Right cardiac atrium (tissue), 5 donors: ENCODE measurements at regions not wholly inside any gene's neighbourhood (a gene's known extent, or its start where the extent isn't known, plus 50 kb on each side); places are given as distances from the start of the nearest gene placed in this dataset.

Source experiments
- ATAC-seq, 2 donors: fragments of 200-7000 bp; cut with Tn5 transposase; one replicate each; pipeline versions ENCODE4 v1.8.0 to v1.9.1; 2020; ENCODE audit warnings: moderate library complexity in 2 of 2, mild to moderate bottlenecking in 1 of 2
- DNase-seq, 3 donors: peaks; one replicate each; pipeline ENCODE4 v3.0.0-alpha.2; 2020
- H3K27ac ChIP-seq: one replicate; pipeline ENCODE4 v1.5.1; 2013; ENCODE audit warnings: mild to moderate bottlenecking, low read length, control low read depth, moderate library complexity
- H3K27me3 ChIP-seq: one replicate; pipeline ENCODE4 v1.6.1; 2013; ENCODE audit not compliant: control insufficient read depth, insufficient read depth
- H3K4me1 ChIP-seq: one replicate; pipeline ENCODE4 v1.6.1; 2013; ENCODE audit warnings: low read length; ENCODE audit not compliant: control insufficient read depth, insufficient read depth
- H3K4me3 ChIP-seq: one replicate; pipeline ENCODE4 v1.5.1; 2013; ENCODE audit warnings: low read length, control low read depth
- H3K9me3 ChIP-seq: one replicate; pipeline ENCODE4 v1.6.1; 2013; ENCODE audit warnings: low read length; ENCODE audit not compliant: control insufficient read depth
- WGBS: extraction: QIAGEN DNeasy Blood & Tissue Kit; methylation state at CpG from one replicate; pipeline ENCODE4 v1.1.7; 2013; 5-methylcytosine and 5-hydroxymethylcytosine counted together
- intact Hi-C, 4 donors: fragments of 100-400 bp; cut with DNase I; formaldehyde crosslinking; loops; one replicate each; pipeline versions ENCODE4 v1.11.0 to v1.14.0; 2022 to 2023
- donor health status: healthy with polysubstance abuse.
- donor health status: DM: no; HTN: yes; CAD: no.
- donor health status: DM: no; HTN: no; CAD: no.
- donor health status: DM: no; HTN: yes; CAD: no; lungs with severe emphysema.
- donor health status: DM: yes; HTN: yes; CAD: no.

- intact Hi-C loops, result no loop called here
- no peak overlapping the region for H3K27ac ChIP-seq
- WGBS, result 45% methylated on average over 2 of the region's 2 CpGs
- DNase-seq (no peak), ATAC-seq (no peak)
- no peaks in the 10 kb centered on the region for H3K27me3 ChIP-seq
- H3K9me3 ChIP-seq, result no peaks in the 10 kb centered on the region
- H3K4me1 ChIP-seq, result no peaks in the 10 kb centered on the region
- H3K4me3 ChIP-seq, result no peak overlapping the region
Observed at GRCh38 chr5:121706686-121707085, 145.0 kb upstream of the FTMT start.

GRCh38 chr5:121707178-121707577, 144.5 kb upstream of the FTMT start:
- Histone ChIP-seq H3K27ac (no peak overlapping the region), H3K4me1 (no peaks in the 10 kb centered on the region), H3K4me3 (no peak overlapping the region), H3K9me3 (no peaks in the 10 kb centered on the region), H3K27me3 (no peaks in the 10 kb centered on the region)
- intact Hi-C loops, result no loop called here
- DNase-seq (no peak), ATAC-seq (no peak)
- 56% methylated on average over 1 of the region's 1 CpG for WGBS

GRCh38 chr5:121711416-121711815, 140.3 kb upstream of the FTMT start:
- no peaks in the 10 kb centered on the region for H3K27me3 ChIP-seq
- ATAC-seq (no peak), DNase-seq (no peak)
- no peaks in the 10 kb centered on the region for H3K9me3 ChIP-seq
- intact Hi-C loops, result no loop called here
- no peak overlapping the region for H3K27ac ChIP-seq
- no peak overlapping the region for H3K4me3 ChIP-seq
- no peaks in the 10 kb centered on the region for H3K4me1 ChIP-seq

GRCh38 chr5:121719255-121719654, 132.4 kb upstream of the FTMT start:
- no peak overlapping the region for H3K4me3 ChIP-seq
- ATAC-seq, result no peak
- H3K9me3 ChIP-seq, result no peaks in the 10 kb centered on the region

GRCh38 chr5:121725450-121725849, 126.2 kb upstream of the FTMT start:
- no peak for ATAC-seq
- Histone ChIP-seq H3K4me3 (no peak overlapping the region), H3K27me3 (no peaks in the 10 kb centered on the region), H3K27ac (no peak overlapping the region), H3K9me3 (no peaks in the 10 kb centered on the region), H3K4me1 (no peaks in the 10 kb centered on the region)
- intact Hi-C loops, result no loop called here
- 61% methylated on average over 1 of the region's 1 CpG for WGBS
- no peak for DNase-seq

More at GRCh38 chr5:121719255-121719654, 132.4 kb upstream of the FTMT start:
- intact Hi-C loops, result no loop called here
- Histone ChIP-seq H3K27me3 (no peaks in the 10 kb centered on the region), H3K27ac (no peak overlapping the region), H3K4me1 (no peaks in the 10 kb centered on the region)
- 78% methylated on average over 2 of the region's 2 CpGs for WGBS
- DNase-seq, result no peak

- DNase-seq, result no peak
- no peak for ATAC-seq
- no peaks in the 10 kb centered on the region for H3K4me1 ChIP-seq
- WGBS, result 77% methylated on average over 8 of the region's 8 CpGs
- no peaks in the 10 kb centered on the region for H3K27me3 ChIP-seq
- no peaks in the 10 kb centered on the region for H3K9me3 ChIP-seq
- intact Hi-C loops, result no loop called here
- H3K4me3 ChIP-seq, result no peak overlapping the region
- no peak overlapping the region for H3K27ac ChIP-seq
Observed at GRCh38 chr5:121726991-121727390, 124.7 kb upstream of the FTMT start.

GRCh38 chr5:121731377-121731776, 120.3 kb upstream of the FTMT start:
- 24% methylated on average over 3 of the region's 3 CpGs for WGBS
- intact Hi-C loops, result no loop called here
- no peaks in the 10 kb centered on the region for H3K27me3 ChIP-seq
- peak; percentile 90 to 94 for ATAC-seq
- peak overlapping the region; percentile 75 for H3K27ac ChIP-seq
- H3K4me1 ChIP-seq, result no peaks in the 10 kb centered on the region
- no peak for DNase-seq
- H3K4me3 ChIP-seq, result no peak overlapping the region
- H3K9me3 ChIP-seq, result no peaks in the 10 kb centered on the region

- Histone ChIP-seq H3K27me3 (no peaks in the 10 kb centered on the region), H3K4me1 (no peaks in the 10 kb centered on the region), H3K27ac (no peak overlapping the region), H3K4me3 (no peak overlapping the region), H3K9me3 (no peaks in the 10 kb centered on the region)
- 87% methylated on average over 2 of the region's 2 CpGs for WGBS
- ATAC-seq (no peak), DNase-seq (no peak)
- intact Hi-C loops, result no loop called here
Observed at GRCh38 chr5:121735618-121736017, 116.1 kb upstream of the FTMT start.

- H3K27me3 ChIP-seq, result no peaks in the 10 kb centered on the region
- intact Hi-C loops, result no loop called here
- no peaks in the 10 kb centered on the region for H3K9me3 ChIP-seq
- H3K27ac ChIP-seq, result no peak overlapping the region
- 87% methylated on average over 2 of the region's 2 CpGs for WGBS
- no peaks in the 10 kb centered on the region for H3K4me1 ChIP-seq
- H3K4me3 ChIP-seq, result no peak overlapping the region
- ATAC-seq (no peak), DNase-seq (no peak)
Observed at GRCh38 chr5:121737120-121737519, 114.6 kb upstream of the FTMT start.

GRCh38 chr5:121741156-121741555, 110.5 kb upstream of the FTMT start:
- Histone ChIP-seq H3K27me3 (no peaks in the 10 kb centered on the region), H3K4me1 (no peaks in the 10 kb centered on the region), H3K9me3 (no peaks in the 10 kb centered on the region), H3K4me3 (no peak overlapping the region), H3K27ac (no peak overlapping the region)
- intact Hi-C loops, result no loop called here
- DNase-seq, result no peak
- ATAC-seq, result no peak
- WGBS, result 73% methylated on average over 3 of the region's 3 CpGs

- H3K27ac ChIP-seq, result no peak overlapping the region
- DNase-seq (no peak), ATAC-seq (no peak)
- no peak overlapping the region for H3K4me3 ChIP-seq
- no peaks in the 10 kb centered on the region for H3K27me3 ChIP-seq
- no peaks in the 10 kb centered on the region for H3K4me1 ChIP-seq
- intact Hi-C loops, result no loop called here
- H3K9me3 ChIP-seq, result no peaks in the 10 kb centered on the region
Observed at GRCh38 chr5:121744577-121744976, 107.1 kb upstream of the FTMT start.

GRCh38 chr5:121745407-121745806, 106.3 kb upstream of the FTMT start:
- no peaks in the 10 kb centered on the region for H3K9me3 ChIP-seq
- H3K27me3 ChIP-seq, result no peaks in the 10 kb centered on the region
- H3K4me3 ChIP-seq, result no peak overlapping the region
- ATAC-seq (no peak), DNase-seq (no peak)
- no peak overlapping the region for H3K27ac ChIP-seq
- WGBS, result 55% methylated on average over 1 of the region's 1 CpG
- no peaks in the 10 kb centered on the region for H3K4me1 ChIP-seq
- intact Hi-C loops, result no loop called here
